Epithelial cell of prostate (primary cell): ENCODE measurements at regions not wholly inside any gene's neighbourhood (a gene's known extent, or its start where the extent isn't known, plus 50 kb on each side); places are given as distances from the start of the nearest gene placed in this dataset.

Source experiments
- DNase-seq: peaks from one replicate; pipeline ENCODE4 v3.0.0-alpha.2; 2011; ENCODE audit warnings: low read depth, low spot score
- H3K27ac ChIP-seq: fragments of 450-650 bp; 2 replicates; pipeline ENCODE4 v1.5.1; 2017; ENCODE audit warnings: mild to moderate bottlenecking

DNA sequence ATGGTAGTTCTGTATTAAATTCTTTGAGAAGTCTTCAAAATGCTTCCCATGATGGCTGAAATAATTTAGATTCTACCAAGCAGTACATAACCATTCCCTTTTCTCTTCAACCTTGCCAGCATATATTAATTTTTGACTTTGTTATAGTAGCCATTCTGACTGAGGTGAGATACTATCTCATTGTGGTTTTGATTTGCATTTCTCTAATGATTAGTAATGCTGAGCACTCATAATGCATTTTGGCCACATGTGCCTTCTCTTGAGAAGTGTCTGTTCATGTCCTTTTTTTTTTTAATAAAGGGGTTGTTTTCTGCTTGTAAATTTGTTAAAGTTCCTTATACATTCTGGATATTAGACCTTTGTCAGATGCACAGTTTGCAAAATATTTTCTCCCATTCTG, 173.9 kb downstream of the CALCRL start:
- no peak overlapping the region for H3K27ac ChIP-seq
- no peak for DNase-seq

- no peak overlapping the region for H3K27ac ChIP-seq
- no peak for DNase-seq
Observed at GRCh38 chr2:187272255-187272654, 175.8 kb downstream of the CALCRL start.

DNA sequence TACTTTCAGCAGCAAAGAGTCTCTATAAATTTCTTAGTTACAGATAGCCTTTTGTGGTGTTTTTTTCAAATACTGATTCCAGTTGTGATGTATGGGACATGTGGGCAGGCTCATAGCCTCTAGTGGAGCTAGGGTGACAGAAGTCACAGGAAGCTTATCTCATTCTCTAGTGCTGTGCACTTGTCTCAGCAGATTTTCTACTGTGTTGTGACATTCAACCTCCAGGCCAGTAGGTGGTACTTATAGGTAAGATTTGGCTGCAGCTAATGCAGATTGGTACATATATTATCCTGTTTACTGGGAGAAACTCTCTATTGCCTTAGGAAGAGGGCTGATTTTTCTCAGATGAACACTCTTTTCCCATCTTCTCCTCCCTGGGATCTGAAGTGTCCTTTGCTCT, 176.2 kb downstream of the CALCRL start:
- no peak for DNase-seq
- H3K27ac ChIP-seq = no peak overlapping the region

- no peak for DNase-seq
- H3K27ac ChIP-seq = no peak overlapping the region
Observed at GRCh38 chr2:187266645-187267044, 181.4 kb downstream of the CALCRL start.

DNA sequence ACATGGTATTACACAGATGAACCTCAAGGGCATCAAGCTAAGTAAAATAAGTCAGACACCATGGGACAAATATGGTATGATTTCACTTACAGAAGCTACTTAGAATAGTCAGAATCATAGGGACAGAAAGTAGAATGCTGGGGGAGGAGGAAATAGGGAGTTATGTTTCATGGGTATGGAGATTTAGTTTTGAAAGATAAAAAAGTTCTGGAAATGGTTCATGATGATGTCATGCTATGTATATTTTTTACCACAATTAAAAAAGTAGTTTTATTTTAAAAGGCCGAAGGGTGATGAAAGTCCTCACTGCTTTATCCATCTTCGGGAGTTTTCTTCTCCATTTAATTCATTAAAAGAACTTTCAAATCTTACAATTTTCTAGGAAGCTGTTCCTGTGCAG, 181.9 kb downstream of the CALCRL start:
- no peak for DNase-seq
- no peak overlapping the region for H3K27ac ChIP-seq

- no peak for DNase-seq
- no peak overlapping the region for H3K27ac ChIP-seq
Observed at GRCh38 chr2:187264612-187265011, 183.4 kb downstream of the CALCRL start.

DNA sequence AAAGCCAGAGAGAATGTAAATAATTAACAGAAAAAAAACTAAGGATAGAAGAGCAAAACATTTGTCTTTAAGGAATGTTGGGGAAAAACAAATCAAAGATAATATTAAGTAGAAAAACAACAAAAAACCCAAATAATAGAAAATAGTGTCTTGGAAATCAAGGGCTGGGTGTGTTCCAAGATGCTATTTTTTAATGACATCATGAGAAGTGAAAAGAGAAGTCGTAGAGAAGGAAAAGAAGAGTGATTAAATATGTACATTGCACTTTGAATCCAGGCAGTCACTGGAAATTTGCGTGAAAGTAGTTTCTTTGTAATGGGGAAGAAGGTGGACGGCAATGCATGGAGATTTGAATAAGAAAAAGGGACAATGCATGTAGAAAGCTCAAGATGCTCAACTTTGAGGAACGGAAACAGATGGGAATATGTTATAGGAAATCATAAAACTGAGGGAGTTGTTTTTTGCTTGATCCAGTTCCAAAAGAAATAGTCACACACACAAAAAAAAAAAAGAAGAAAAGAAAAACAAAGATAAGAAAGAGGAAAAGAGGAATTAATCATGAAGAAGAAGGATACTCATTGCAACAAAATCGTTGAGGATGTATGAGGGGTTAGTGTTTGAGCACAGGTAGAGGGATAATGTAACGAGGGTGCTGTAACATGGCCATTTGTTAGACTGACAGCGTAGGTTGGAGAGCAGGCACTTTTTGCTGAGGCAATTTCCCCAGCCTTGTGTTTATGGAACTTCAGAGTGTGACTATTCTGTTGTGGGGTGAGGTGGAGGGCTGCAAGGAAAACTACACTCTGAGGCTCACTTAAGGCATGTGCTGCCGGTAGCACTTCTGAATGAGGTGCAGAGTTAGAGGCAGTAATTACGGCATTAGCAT, 184.1 kb downstream of the CALCRL start:
- no peak overlapping the region for H3K27ac ChIP-seq
- no peak for DNase-seq

DNA sequence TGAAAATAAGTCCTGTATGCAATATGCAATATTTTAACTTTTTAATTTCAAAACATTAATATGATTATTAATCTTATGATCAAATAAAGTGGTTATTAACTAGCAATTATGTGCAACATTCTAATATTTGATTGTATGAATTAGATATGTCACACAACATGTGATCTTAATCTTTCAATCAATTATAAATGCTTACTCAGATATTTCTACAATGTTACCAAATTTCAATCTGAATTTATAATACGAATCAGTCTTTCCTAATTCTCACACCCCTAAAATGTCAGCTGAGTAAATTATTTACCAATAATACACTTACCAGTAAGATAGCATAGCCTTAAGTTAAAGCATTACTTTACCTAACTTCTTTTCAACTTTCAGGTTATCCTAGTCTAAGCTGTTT, 186.3 kb downstream of the CALCRL start:
- H3K27ac ChIP-seq = no peak overlapping the region
- DNase-seq = no peak

GRCh38 chr2:187252063-187252462, 196.0 kb downstream of the CALCRL start:
- DNase-seq = no peak
- H3K27ac ChIP-seq = no peak overlapping the region

- H3K27ac ChIP-seq = no peak overlapping the region
- no peak for DNase-seq
Observed at GRCh38 chr2:187250137-187250536, 197.9 kb downstream of the CALCRL start.

- DNase-seq = no peak
- H3K27ac ChIP-seq = no peak overlapping the region
Observed at GRCh38 chr2:187233811-187234210, 214.2 kb downstream of the CALCRL start.

GRCh38 chr2:187232749-187233148, 215.3 kb downstream of the CALCRL start:
- DNase-seq = no peak
- H3K27ac ChIP-seq = no peak overlapping the region

- DNase-seq = no peak
- no peak overlapping the region for H3K27ac ChIP-seq
Observed at GRCh38 chr2:187230088-187230487, 218.0 kb downstream of the CALCRL start.

GRCh38 chr2:187228986-187229385, 219.1 kb downstream of the CALCRL start:
- H3K27ac ChIP-seq = no peak overlapping the region
- no peak for DNase-seq

- H3K27ac ChIP-seq = no peak overlapping the region
- DNase-seq = no peak
Observed at GRCh38 chr2:187224989-187225388, 223.1 kb downstream of the CALCRL start.

- H3K27ac ChIP-seq = no peak overlapping the region
- DNase-seq = no peak
Observed at GRCh38 chr2:187220071-187220470, 228.0 kb downstream of the CALCRL start.

DNA sequence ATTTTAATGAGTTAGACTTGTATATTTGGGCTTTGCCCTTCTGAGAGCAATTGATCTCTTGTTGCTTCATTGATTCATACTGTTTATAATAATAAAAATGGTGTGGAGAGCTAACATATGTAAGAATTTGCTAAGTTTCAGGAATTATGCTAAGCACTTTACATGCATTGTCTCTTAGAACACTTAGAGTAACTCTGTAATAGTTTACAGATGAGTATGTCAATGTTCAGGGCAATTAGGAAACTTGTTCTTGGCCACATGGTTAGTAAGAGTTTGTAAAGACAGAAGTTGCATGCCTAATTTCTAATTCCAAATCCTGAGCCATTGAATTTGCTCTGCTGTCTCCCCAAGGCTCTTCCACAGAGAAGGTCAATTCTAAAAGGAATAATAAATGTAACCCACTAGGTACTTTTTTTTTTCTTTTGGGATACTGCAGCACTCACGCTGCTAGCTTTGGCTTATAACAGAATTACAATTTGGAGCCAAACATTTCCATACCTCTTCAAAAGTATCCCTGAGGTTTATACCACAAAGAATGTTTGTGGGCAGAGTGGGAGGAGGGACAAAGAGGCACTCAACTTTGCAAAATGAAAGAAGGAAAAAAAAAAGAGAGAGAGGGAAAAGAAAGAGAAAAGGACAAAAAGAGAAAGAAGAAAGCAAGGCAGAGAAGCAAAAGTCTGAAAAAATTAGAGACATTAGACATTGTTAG, 232.4 kb downstream of the CALCRL start:
- H3K27ac ChIP-seq = no peak overlapping the region
- no peak for DNase-seq

DNA sequence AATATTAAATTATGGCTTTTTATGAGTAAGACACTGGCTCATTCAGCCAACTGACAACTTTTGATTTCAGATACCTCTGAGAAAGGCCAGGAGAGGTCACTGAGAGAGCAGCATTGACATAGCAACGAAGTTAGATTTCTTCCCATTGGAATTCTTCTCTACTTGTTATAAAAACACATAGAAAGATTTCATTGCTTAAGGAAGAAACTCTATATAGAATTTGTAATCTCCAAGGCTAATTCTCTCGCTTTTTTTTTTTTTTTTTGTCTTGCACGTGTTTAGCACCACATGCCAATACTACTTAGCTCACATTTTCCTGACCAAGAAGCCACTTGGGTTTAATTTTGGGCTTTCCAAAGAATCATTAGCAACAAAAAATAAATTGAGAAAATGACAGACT, 233.7 kb downstream of the CALCRL start:
- H3K27ac ChIP-seq = no peak overlapping the region
- DNase-seq = no peak

GRCh38 chr2:187213798-187214197, 234.3 kb downstream of the CALCRL start:
- no peak overlapping the region for H3K27ac ChIP-seq
- DNase-seq = no peak

GRCh38 chr2:187210726-187211125, 237.3 kb downstream of the CALCRL start:
- no peak overlapping the region for H3K27ac ChIP-seq
- no peak for DNase-seq

GRCh38 chr2:187208199-187208785, 239.8 kb downstream of the CALCRL start:
- H3K27ac ChIP-seq = no peak overlapping the region
- no peak for DNase-seq
